Right forelimb (tissue), 1 donor: ENCODE measurements at regions not wholly inside any gene's neighbourhood (a gene's known extent, or its start where the extent isn't known, plus 50 kb on each side); places are given as distances from the start of the nearest gene placed in this dataset.
"Not testable (repeated sequence)": the region's sequence is repeated elsewhere in the genome, so short reads cannot be mapped to it uniquely, and the experiment has no call there.

ENCODE experiments used
- DNase-seq: peaks from one replicate; pipeline ENCODE4 v3.0.0-alpha.2; 2018

DNA sequence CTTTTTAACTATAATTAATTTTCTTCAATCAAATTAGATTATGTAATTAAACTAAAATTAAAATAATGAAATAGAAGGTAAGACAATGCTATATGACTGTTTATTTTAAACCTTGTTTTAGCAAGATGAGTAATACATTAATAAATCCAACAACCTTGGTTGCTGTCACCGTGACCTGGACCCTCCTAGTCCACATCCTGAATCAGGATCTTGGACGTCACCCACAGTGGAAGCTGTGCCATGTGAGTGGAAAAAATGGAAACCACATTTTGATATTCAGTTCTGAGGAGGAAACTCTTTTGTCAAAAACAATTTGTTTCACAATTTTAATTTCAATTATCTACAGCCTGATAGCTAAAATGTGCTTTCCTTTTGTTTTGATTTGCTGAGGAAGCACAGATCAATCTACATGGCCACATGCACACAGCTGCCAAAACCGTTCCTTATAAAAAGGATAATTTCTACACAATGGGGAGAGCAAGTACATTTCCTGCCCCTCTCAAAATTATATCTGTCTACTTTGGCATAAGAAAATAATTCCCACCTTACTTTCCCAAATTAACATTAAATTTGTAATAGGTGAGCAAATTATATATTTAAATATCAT lies 255.5 kb downstream of the RASSF9 start:
- no peak for DNase-seq

GRCh38 chr12:85587158-85587557 lies 249.1 kb downstream of the RASSF9 start:
- no peak for DNase-seq

GRCh38 chr12:85588221-85588620 lies 248.0 kb downstream of the RASSF9 start:
- no peak for DNase-seq

GRCh38 chr12:85600841-85601240 lies 235.4 kb downstream of the RASSF9 start:
- DNase-seq: no peak

DNA sequence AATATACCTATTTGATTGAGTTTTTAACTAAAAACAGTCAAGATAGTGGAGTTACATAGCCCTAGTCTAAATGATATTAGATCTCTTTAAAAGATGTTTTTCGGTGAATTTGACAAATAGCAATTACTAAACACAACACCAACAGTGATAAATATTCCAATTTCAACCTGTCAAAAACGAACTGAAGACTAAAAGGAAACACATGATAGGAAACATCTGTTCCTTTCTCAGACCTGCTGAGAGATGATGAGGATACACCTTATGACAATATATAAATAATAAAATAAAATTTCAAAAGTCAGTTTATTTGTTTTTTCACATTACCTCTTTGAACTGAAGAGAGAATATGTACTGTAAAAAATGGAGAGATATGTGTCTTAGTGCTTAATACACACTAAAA lies 232.7 kb downstream of the RASSF9 start:
- no peak for DNase-seq

DNA sequence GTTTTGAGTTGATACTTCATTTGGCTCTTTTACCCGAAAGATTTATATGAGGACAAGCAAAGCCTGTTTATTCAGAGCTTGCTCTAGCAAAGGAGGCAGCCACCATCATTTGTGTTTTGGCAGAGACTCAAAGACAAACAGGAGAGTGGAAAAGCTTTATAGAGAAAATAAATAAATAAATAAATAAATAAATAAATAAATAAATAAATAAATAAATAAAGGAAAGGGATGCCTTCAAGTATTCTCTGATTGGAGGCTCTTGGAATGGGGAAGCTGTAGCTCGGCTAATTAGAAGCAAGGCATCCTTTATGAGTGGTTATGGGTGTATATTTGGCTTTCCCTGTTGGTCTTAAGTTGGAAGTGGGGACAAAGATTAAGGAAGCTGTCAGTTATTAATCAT lies 229.8 kb downstream of the RASSF9 start:
- no peak for DNase-seq

DNA sequence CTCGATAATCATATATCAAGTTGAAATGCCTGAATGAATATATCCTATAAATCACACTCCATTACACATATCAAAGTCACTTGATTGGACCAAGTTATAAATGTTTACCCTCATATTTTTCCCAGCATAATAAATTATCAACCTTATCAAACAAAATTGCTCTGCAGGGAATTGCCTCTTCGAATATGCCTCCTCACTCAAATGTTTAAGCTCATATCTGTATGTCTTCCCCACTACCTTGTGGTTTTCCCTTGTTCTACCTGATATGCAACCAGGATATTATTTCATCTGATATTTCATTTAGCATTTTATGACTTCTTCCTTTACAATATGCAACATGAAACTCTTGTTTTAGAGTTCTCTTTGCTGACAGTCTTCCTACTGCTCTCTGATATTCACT lies 226.4 kb downstream of the RASSF9 start:
- no peak for DNase-seq

GRCh38 chr12:85610194-85610593 lies 226.0 kb downstream of the RASSF9 start:
- no peak for DNase-seq

DNA sequence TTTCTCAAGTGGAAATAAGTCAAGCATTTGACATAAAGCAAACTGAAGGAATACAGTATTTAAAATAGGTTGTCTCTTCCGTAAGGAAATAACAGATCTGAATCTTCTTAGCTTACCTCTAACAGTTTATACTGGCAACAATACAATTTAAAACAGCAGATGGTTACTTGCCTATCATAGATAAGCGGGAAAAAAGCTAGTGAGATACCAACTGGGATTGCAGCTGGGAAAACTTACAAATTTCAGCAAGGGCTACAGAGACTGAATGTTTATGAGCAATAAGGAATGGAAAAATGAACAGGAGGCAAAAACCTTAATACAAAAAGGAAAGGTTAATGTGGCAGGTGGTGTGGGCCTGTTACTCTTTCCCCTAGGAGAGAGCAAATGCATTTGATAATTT lies 220.0 kb downstream of the RASSF9 start:
- no peak for DNase-seq

GRCh38 chr12:85617307-85618091 lies 218.7 kb downstream of the RASSF9 start:
- DNase-seq: no peak

GRCh38 chr12:85621041-85621440 lies 215.2 kb downstream of the RASSF9 start:
- no peak for DNase-seq

DNA sequence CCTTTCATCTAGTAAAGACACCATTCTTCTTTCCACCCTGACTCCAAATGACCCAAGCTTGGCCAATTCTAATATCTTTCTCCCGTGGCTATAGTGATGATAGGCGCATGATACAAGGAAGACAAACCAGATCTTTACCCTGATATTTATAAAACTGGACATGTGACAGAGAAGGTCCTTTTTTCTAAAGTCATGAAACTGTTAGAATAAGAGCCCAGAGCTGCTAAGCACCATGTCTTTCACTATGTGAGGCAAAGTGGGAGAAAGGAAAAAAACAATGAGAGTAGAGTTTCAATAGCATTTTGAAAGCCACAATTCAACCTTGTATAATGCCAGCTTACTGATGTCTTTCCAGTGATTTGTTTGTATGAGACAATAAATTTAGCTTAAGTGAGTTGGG lies 212.4 kb downstream of the RASSF9 start:
- no peak for DNase-seq

- no peak for DNase-seq
Observed at GRCh38 chr12:85625467-85625866, 210.7 kb downstream of the RASSF9 start.

GRCh38 chr12:85626001-85626783 lies 210.0 kb downstream of the RASSF9 start:
- no peak for DNase-seq

- no peak for DNase-seq
Observed at GRCh38 chr12:85626784-85627171, 209.4 kb downstream of the RASSF9 start.

DNA sequence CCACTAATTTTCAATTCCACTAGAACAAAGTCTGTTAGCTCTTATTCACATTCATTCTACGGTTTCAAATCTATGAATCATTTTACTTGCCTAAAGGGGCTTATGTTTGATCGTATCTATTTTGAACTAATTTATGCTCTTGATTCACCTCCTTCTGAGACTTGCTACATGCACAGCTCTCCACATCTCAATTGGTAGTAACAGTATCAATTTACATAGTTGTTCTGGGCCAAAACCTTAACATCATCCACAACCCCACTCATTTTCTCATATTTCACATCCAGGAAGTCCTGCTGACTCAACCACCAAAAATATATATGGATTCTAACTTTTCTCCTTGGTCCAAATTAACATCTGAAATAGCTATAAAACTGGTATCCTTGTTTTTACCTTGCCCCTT lies 208.6 kb downstream of the RASSF9 start:
- no peak for DNase-seq

- not testable (repeated sequence) for DNase-seq
Observed at GRCh38 chr12:85628562-85628961, 207.6 kb downstream of the RASSF9 start.

- no peak for DNase-seq
Observed at GRCh38 chr12:85630851-85631250, 205.4 kb downstream of the RASSF9 start.

DNA sequence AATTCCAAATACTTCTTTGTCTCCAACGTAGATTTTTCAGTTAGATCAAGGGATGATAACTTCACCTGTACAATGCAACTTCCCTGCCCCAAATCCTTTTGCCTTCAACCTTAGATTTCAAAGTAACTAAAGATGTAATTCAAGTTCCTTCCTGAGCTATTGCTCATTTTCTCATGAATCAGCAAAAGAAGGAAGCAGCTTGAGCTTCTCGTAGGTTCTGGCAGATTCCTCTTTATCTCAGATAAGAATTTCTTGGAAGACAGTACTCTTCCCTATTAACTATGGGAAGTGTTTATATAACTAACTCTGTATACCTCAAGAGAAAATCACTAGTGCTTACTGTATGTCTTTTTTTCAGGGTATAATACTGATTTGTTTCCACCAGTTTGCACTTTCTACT lies 203.8 kb downstream of the RASSF9 start:
- DNase-seq: no peak

DNA sequence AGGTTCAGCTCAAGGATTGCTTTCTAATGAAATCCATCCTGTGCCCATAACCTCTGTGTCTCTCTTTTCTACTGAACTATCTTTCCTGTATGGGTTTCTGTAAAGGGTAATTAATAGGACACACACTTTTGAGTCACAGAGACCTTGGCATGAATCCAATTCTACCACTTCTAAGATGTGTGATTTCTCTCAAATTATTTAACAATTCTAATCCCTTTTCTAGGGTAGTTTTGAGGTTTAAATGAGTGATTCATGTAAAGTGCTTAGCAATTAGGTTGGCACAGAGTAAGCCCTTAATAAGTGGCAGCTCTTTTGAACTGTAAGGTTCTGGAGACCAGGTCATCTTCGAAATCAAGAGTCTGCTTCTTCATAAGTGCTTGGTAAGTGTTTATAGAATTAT lies 202.7 kb downstream of the RASSF9 start:
- DNase-seq: no peak

GRCh38 chr12:85639834-85640233 lies 196.4 kb downstream of the RASSF9 start:
- no peak for DNase-seq

- no peak for DNase-seq
Observed at GRCh38 chr12:85641796-85642195, 194.4 kb downstream of the RASSF9 start.

DNA sequence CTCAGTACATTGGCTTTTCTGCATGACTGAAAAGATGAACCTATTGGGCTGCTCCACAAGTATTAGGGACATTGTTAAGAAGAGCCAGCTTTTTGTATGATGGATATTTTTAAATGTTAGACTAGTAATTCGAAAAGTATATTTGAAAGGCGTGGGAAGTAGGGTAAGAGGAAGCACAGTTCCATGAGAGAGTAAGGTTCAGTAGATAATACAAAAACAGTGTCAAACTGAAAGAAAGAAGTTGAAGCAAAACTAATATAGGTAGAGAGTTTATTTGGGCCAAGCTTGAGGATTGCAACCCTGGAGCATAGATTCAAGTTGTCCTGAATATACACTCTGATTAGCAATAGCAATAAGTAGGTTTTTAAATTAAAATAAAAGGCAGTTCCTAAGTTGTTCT lies 193.9 kb downstream of the RASSF9 start:
- DNase-seq: no peak

DNA sequence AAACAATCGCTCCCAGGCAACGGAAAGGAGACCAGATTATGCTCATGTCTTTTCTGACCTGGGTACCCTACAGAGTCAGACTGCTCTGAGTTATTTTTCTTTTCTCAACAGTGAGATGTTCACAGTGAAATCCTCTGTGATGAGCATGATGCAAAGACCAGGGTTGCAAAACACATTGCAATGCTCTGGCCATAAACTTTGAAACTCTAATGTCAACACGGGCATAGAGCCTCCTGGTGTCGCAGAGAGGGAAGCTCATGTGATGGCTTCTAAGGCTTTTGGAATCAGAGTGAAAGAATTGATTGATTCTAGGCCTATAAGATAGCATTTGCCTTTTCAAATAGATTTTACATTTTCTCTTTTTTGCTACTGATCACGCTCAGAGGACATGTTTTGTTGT lies 193.4 kb downstream of the RASSF9 start:
- no peak for DNase-seq
